IMR-90 (cell line): ENCODE measurements at regions not wholly inside any gene's neighbourhood (a gene's known extent, or its start where the extent isn't known, plus 50 kb on each side); places are given as distances from the start of the nearest gene placed in this dataset.

Experiments used
- ATAC-seq: fragments of 200-7000 bp; cut with Tn5 transposase; 2 replicates; pipeline ENCODE4 v1.9.1; 2020; ENCODE audit warnings: low read depth, mild to moderate bottlenecking, moderate library complexity
- BruUV-seq: library from RNA; stranded (reverse); fragments of 400-500 nt; replicated peaks from 2 replicates; lab custom pipeline; 2021; lab: Mats Ljungman, UMichigan
- CTCF ChIA-PET: fragments of 300-600 bp; formaldehyde crosslinking; extraction: SDS; loops from one replicate; lab custom pipeline; 2021; ENCODE audit warnings: antibody characterized with exemption; lab: Yijun Ruan, JAX
- POLR2A ChIA-PET: fragments of 300-600 bp; sonication (Branson Sonifier 250); formaldehyde crosslinking; loops from one replicate; lab custom pipeline; 2022; ENCODE audit warnings: antibody characterized with exemption; ENCODE audit not compliant: unreplicated experiment; lab: Charles Lee
- DNase-seq: peaks from one replicate; pipeline ENCODE4 v3.0.0; 2013
- H2AFZ ChIP-seq: replicated peaks from 2 replicates; pipeline ENCODE3; 2013; ENCODE audit warnings: low read length, mild to moderate bottlenecking; ENCODE audit not compliant: poor library complexity
- H2AK5ac ChIP-seq: 2 replicates; pipeline ENCODE4 v1.6.1; 2013; ENCODE audit warnings: low read depth, low read length, inconsistent platforms
- H2AK9ac ChIP-seq: replicated peaks from 2 replicates; pipeline ENCODE3; 2013; ENCODE audit warnings: mild to moderate bottlenecking, low read depth, low read length, moderate library complexity; ENCODE audit not compliant: poor library complexity
- H2BK120ac ChIP-seq: 2 replicates; pipeline ENCODE4 v1.6.1; 2013; ENCODE audit warnings: low read depth, low read length, inconsistent platforms
- H2BK15ac ChIP-seq: 3 replicates; pipeline ENCODE4 v1.6.1; 2013; ENCODE audit warnings: low read depth, low read length, inconsistent platforms
- H2BK20ac ChIP-seq: 2 replicates; pipeline ENCODE4 v1.6.1; 2013; ENCODE audit warnings: low read depth, mild to moderate bottlenecking, inconsistent platforms, low read length, moderate library complexity
- H2BK5ac ChIP-seq: 2 replicates; pipeline ENCODE4 v1.6.1; 2013; ENCODE audit warnings: mild to moderate bottlenecking, low read depth, low read length, inconsistent platforms; ENCODE audit not compliant: poor library complexity, severe bottlenecking
- H3K14ac ChIP-seq: replicated peaks from 2 replicates; pipeline ENCODE4 v1.6.1; 2013; ENCODE audit warnings: low read depth, low read length, inconsistent platforms
- H3K18ac ChIP-seq: 2 replicates; pipeline ENCODE4 v1.6.1; 2013; ENCODE audit warnings: low read depth, low read length, control low read depth
- H3K23ac ChIP-seq: 2 replicates; pipeline ENCODE4 v1.6.1; 2013; ENCODE audit warnings: low read depth, low read length, inconsistent platforms
- H3K27ac ChIP-seq: 2 replicates; pipeline ENCODE4 v1.5.1; 2013; ENCODE audit warnings: mild to moderate bottlenecking, control low read depth, low read length; ENCODE audit not compliant: insufficient read depth
- H3K27me3 ChIP-seq: 2 replicates; pipeline ENCODE4 v1.6.1; 2013; ENCODE audit warnings: low read length; ENCODE audit not compliant: control insufficient read depth, insufficient read depth
- H3K36me3 ChIP-seq: 2 replicates; pipeline ENCODE4 v1.6.1; 2013; ENCODE audit warnings: low read length, mixed read lengths; ENCODE audit not compliant: control insufficient read depth, insufficient read depth
- H3K4ac ChIP-seq: 2 replicates; pipeline ENCODE4 v1.6.1; 2013; ENCODE audit warnings: low read depth, low read length, inconsistent platforms
- H3K4me1 ChIP-seq: 2 replicates; pipeline ENCODE4 v1.6.1; 2013; ENCODE audit warnings: low read length, mixed read lengths; ENCODE audit not compliant: control insufficient read depth, insufficient read depth
- H3K4me2 ChIP-seq: 2 replicates; pipeline ENCODE4 v1.6.1; 2013; ENCODE audit warnings: low read depth, mild to moderate bottlenecking, control low read depth, low read length, moderate library complexity
- H3K4me3 ChIP-seq: 2 replicates; pipeline ENCODE4 v1.5.1; 2013; ENCODE audit warnings: low read depth, mild to moderate bottlenecking, control low read depth, low read length, moderate library complexity; ENCODE audit not compliant: insufficient read depth
- H3K56ac ChIP-seq: 2 replicates; pipeline ENCODE4 v1.6.1; 2013; ENCODE audit warnings: low read length, inconsistent platforms; ENCODE audit not compliant: insufficient read depth; ENCODE audit errors: extremely low read depth
- H3K79me1 ChIP-seq, 2 experiments: 2 replicates each; pipeline ENCODE4 v1.6.1; 2013; ENCODE audit warnings: low read length in 2 of 2, inconsistent platforms in 1 of 2, low read depth in 1 of 2
- H3K9ac ChIP-seq: 2 replicates; pipeline ENCODE4 v1.6.1; 2013; ENCODE audit warnings: low read depth, low read length, control low read depth
- H3K9me1 ChIP-seq: 2 replicates; pipeline ENCODE4 v1.6.1; 2013; ENCODE audit warnings: low read length, inconsistent platforms; ENCODE audit not compliant: insufficient read depth
- H3K9me3 ChIP-seq: 2 replicates; pipeline ENCODE4 v1.6.1; 2013; ENCODE audit warnings: low read length; ENCODE audit not compliant: control insufficient read depth, insufficient read depth
- H4K20me1 ChIP-seq: 2 replicates; pipeline ENCODE4 v1.6.1; 2013; ENCODE audit warnings: low read length, inconsistent platforms; ENCODE audit not compliant: insufficient read depth
- H4K5ac ChIP-seq: 2 replicates; pipeline ENCODE4 v1.6.1; 2013; ENCODE audit warnings: mild to moderate bottlenecking, low read depth, low read length, control low read depth
- H4K8ac ChIP-seq, 2 experiments: 2 replicates each; pipeline ENCODE4 v1.6.1; 2013; ENCODE audit warnings: low read depth in 2 of 2, low read length in 2 of 2, control low read depth in 1 of 2, inconsistent platforms in 1 of 2
- H4K91ac ChIP-seq: 2 replicates; pipeline ENCODE4 v1.6.1; 2013; ENCODE audit warnings: low read depth, low read length, inconsistent platforms; ENCODE audit not compliant: insufficient read depth
- MXI1 ChIP-seq: IDR thresholded peaks from 2 replicates; pipeline ENCODE4 v1.6.1; 2012; ENCODE audit warnings: low read depth, mild to moderate bottlenecking, low read length, moderate library complexity, borderline replicate concordance
- WGBS, 2 experiments: methylation state at CpG; one replicate each; pipeline versions ENCODE4 v1.1.5 to v1.1.7; 2013; ENCODE audit warnings: missing lambda C conversion rate in 2 of 2; ENCODE audit not compliant: insufficient read length in 1 of 2; ENCODE audit errors: extremely low coverage in 2 of 2; 5-methylcytosine and 5-hydroxymethylcytosine counted together
- dilution Hi-C: fragments of 300-500 bp; cut with HindIII; formaldehyde crosslinking; loops from one replicate; pipeline ENCODE4 v1.14.3; 2018; ENCODE audit warnings: low sequenced_read_pairs; ENCODE audit not compliant: unreplicated experiment
- in situ Hi-C: fragments of 300-500 bp; cut with MboI; formaldehyde crosslinking; loops from 3 replicates; pipeline ENCODE4 v1.14.3; 2019; ENCODE audit warnings: low sequenced_read_pairs, inconsistent platforms, mixed read lengths
- intact Hi-C: fragments of 100-400 bp; cut with micrococcal nuclease; formaldehyde crosslinking; loops from 2 replicates; pipeline ENCODE4 v1.10.0; 2022

GRCh38 chr6:6881438-6882225 is 226.1 kb upstream of the RREB1 start:
- no peak for DNase-seq
- no peak overlapping the region for H2AK5ac ChIP-seq
- H3K36me3 ChIP-seq, result no peaks in the 10 kb centered on the region
- H3K4me2 ChIP-seq, result no peak overlapping the region
- no CpG with 5 or more reads among the region's 4 CpGs for WGBS, 2 experiments
- no peaks in the 10 kb centered on the region for H3K79me1 ChIP-seq
- H3K27me3 ChIP-seq, result no peaks in the 10 kb centered on the region
- no peak overlapping the region for H3K23ac ChIP-seq
- no peak overlapping the region for H2AK9ac ChIP-seq
- no peaks in the 10 kb centered on the region for H3K9me1 ChIP-seq
- H4K8ac ChIP-seq, result no peak overlapping the region
- ChIA-PET POLR2A (no interaction called here), CTCF (no interaction called here)
- in situ Hi-C loops, result no loop called here
- no peak for TF ChIP-seq MXI1
- no peak overlapping the region for H4K91ac ChIP-seq
- H4K20me1 ChIP-seq, result no peaks in the 10 kb centered on the region
- H3K9ac ChIP-seq, result no peak overlapping the region
- no peak overlapping the region for H2BK20ac ChIP-seq
- H2BK120ac ChIP-seq, result no peak overlapping the region
- intact Hi-C loops, result no loop called here
- H3K27ac ChIP-seq, result no peak overlapping the region
- no peak overlapping the region for H3K18ac ChIP-seq
- no peak overlapping the region for H3K14ac ChIP-seq
- H3K4ac ChIP-seq, result no peak overlapping the region
- H3K56ac ChIP-seq, result no peak overlapping the region
- no peak for ATAC-seq
- dilution Hi-C loops, result no loop called here
- H2BK5ac ChIP-seq, result no peak overlapping the region
- H4K5ac ChIP-seq, result no peak overlapping the region
- no peak overlapping the region for H2BK15ac ChIP-seq
- no peak overlapping the region for H3K4me3 ChIP-seq
- peaks cover 3% of the 10 kb centered on the region; the same call in 1 of the 2 replicates for H3K4me1 ChIP-seq
- no peak overlapping the region for H2AFZ ChIP-seq
- no TSS peak for BruUV-seq
- no peaks in the 10 kb centered on the region for H3K9me3 ChIP-seq
